HG03469 (cell line): ENCODE measurements at regions not wholly inside any gene's neighbourhood (a gene's known extent, or its start where the extent isn't known, plus 50 kb on each side); places are given as distances from the start of the nearest gene placed in this dataset.
A peak's percentile ranks its signal among the peaks of the same experiment; 100 is the strongest.
"Not testable (repeated sequence)": the region's sequence is repeated elsewhere in the genome, so short reads cannot be mapped to it uniquely, and the experiment has no call there.

Source experiments
- ATAC-seq: cut with Tn5 transposase; IDR thresholded peaks from one replicate; pipeline ENCODE4 v1.9.1; 2021; ENCODE audit warnings: mild to moderate bottlenecking, moderate library complexity, moderate number of reproducible peaks; ENCODE audit not compliant: unreplicated experiment

- ATAC-seq = no peak
These were observed 180.4 kb upstream of the ACTBL2 start for GRCh38 chr5:57662991-57663390.

DNA sequence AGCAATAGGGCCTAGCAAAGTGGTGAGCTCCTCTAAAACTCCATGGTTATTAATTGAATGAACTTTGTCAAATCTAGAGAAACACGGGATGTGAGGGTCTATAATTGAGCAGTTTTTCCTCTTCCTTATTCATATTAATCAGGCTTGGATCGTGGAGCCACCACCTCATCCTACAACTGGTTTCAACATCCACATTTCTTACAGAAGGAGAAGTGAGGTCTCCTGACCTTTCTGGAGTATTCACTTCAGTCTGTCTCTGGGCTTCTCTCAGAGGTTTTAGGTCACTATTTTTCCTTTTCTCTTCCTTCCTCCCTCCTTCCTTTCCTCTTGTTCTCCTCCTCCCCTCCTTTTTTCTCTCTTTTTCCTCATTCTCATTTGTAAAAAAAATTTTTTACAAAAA lies 177.3 kb upstream of the ACTBL2 start:
- no peak for ATAC-seq

GRCh38 chr5:57658018-57658417 lies 175.4 kb upstream of the ACTBL2 start:
- no peak for ATAC-seq

DNA sequence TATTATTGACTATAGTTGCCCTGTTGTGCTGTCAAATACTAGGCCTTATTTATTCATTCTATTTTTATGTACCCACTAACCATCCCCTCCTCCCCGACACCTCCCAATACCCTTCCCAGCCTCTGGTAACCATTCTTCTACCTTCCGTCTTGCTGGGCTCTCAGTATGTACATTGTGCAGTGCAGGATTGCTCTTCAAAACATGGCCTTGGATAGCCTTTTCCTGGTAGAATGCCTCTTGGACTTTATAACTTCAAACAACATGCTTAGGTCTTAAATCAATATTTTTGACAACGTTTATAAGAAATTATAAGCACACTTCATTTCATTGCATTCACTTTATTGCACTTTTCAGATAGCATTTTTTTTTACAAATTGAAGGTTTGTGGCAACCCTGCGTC lies 172.6 kb upstream of the ACTBL2 start:
- ATAC-seq = no peak

GRCh38 chr5:57653636-57654290 lies 171.2 kb upstream of the ACTBL2 start:
- no peak for ATAC-seq

DNA sequence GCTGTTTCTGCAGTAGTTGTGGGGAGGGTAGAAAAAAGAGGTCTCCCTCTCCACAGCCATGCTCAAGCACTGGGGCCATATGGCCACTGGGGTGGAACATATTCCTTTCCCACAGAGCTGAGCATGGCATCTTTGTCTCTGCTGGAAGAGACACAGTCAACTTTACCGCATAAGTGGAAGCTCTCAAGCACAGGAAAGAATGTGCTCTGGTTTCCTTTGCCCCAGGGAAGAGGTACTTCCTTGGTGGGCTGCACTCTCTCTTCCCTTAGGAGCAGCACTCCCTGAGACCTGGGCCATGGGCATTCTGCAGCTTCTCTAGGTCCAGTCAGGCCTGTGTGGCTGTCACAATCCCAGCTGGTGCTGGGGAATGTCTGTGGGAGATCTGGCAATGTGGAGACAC lies 168.5 kb upstream of the ACTBL2 start:
- no peak for ATAC-seq

DNA sequence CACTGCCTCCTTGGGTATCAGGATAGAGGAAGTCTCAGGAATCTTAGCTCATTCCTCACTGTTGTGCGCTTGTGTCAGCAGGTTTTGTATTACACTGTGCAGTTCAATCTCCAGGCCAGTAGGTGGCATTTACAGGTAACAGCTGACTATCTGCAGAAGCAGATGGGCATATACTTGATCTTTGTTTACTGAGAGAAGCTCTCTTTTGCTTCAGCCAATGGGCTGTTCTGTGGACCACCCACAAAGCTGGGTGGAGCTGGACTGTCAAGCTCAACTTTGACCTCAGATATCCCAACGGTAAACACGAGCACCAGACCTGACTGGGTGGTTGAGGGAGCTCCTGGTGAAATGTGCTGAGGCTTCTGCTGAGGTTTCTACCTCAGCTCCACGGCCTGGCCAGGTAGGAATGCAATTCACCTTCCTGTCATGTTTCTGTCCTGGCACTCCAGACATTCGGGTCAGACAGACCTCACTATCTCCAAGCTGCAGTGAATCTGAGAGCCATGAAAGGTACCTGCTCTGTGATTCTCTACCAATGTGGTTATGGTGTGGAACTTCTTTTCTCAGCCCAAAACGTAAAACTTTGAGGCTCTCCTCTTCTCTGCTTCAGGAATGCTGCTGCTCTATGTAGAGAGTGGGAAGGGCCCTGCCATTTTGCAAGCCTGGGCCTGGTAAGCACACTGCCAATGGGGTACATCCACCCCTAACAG lies 167.9 kb upstream of the ACTBL2 start:
- ATAC-seq = peak; percentile 96

DNA sequence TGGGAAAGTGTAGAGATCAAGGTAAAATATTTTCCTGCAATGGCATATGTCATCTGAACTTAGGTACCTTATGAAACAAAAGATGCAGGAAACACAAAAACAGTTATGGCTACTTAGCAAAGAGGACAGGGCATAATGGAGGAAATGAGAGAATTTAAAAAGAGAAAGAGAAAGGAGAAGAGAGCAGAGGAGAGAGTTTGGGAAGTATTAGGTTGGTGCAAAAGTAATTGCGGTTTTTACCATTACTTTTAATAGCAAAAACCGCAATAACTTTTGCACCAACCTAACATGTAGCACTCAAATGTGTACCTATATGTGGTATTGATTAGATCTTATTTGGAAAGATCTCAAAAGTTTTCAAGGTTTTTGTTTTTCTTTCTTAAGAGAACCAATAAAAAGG lies 160.1 kb upstream of the ACTBL2 start:
- no peak for ATAC-seq

- ATAC-seq = no peak
These were observed 159.5 kb upstream of the ACTBL2 start for GRCh38 chr5:57642066-57642465.

DNA sequence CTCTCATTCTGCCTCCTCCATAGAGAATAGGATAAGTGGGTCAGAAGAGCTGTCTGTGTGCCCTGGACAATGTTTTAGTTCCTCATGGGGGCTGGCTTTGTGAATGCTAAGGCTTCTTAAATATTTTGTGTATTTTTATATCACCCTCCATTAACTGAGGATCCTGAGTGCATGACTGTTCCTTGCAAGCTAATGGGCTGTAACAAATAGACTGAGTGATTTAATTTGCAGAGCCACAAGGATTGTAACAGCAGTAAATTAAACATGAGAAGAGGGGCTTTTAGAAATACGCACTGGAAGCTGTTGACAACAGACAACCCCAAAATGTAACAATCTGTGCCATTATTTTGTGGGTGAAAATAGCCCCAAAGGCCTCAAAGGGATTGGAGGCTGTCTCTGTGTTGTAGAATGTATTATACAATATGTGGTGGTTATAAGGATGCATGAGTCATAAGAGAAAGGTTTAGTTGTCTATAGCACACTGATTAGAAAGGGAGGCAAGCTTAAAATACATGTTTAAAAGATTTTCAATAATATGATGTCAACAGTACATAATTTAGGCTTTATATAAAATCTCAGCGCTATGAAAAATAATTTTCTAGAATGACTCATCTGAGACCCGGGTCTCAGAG lies 152.7 kb upstream of the ACTBL2 start:
- no peak for ATAC-seq

DNA sequence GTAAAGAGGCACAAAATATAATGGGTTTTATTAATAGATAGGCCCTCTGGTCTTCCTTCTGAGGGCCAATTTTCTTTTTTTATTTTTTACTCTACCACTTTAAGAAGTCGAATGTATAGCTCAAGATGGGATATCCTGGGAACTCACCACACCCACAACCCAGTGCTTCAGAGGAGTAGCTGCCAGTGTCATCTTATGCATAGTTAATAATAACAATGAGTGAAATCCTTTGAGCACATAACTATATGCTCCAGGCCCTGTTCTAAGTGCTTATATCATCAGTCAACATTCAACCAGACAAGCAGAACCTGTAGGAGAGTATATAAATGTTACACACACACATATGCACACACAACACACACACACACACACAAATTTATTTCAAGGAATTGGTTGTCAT lies 150.3 kb upstream of the ACTBL2 start:
- ATAC-seq = no peak

DNA sequence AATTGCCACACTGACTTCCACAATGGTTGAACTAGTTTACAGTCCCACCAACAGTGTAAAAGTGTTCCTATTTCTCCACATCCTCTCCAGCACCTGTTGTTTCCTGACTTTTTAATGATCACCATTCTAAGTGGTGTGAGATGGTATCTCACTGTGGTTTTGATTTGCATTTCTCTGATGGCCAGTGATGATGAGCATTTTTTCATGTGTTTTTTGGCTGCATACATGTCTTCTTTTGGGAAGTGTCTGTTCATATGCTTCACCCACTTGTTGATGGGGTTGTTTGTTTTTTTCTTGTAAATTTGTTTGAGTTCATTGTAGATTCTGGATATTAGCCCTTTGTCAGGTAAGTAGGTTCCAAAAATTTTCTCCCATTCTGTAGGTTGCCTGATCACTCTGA lies 148.5 kb upstream of the ACTBL2 start:
- not testable (repeated sequence) for ATAC-seq

DNA sequence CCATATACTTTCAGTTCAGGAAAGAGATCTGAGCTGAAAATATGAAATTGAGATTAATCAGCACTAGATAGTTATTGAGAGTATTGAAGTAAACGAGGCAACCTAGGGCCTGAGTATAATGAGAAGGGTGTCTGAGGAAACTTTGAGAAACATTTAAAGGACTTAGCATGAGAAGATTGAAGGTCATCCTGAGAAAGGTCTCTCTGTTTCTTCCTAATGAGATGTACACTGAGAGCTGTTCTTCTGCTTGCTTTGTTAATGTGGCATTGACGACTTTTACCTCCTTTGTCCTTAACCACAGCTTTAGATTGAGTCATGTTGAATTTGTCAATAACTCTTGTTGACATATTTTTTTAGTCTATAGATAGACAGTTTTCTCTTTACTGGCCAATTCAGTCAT lies 145.1 kb upstream of the ACTBL2 start:
- ATAC-seq = no peak

DNA sequence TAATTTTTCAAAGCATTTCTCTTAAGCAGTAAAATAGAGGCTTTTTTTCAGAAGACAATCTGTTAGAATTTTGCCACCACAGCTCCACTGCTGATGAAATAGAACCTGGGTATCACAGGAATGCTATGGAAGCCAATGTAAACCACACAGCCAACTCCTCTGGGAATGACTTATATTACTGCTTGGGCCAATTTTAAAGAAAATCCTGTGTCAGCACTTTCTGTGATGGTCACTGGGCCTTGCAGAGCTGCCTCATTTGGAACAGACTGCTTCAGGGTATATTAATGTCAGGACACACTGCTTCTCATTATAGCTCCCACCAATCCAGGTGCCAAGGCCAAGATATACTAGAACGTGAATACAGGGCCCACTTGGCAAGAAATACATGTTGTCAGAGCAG lies 144.1 kb upstream of the ACTBL2 start:
- ATAC-seq = no peak

GRCh38 chr5:57621624-57622023 lies 139.0 kb upstream of the ACTBL2 start:
- ATAC-seq = no peak

DNA sequence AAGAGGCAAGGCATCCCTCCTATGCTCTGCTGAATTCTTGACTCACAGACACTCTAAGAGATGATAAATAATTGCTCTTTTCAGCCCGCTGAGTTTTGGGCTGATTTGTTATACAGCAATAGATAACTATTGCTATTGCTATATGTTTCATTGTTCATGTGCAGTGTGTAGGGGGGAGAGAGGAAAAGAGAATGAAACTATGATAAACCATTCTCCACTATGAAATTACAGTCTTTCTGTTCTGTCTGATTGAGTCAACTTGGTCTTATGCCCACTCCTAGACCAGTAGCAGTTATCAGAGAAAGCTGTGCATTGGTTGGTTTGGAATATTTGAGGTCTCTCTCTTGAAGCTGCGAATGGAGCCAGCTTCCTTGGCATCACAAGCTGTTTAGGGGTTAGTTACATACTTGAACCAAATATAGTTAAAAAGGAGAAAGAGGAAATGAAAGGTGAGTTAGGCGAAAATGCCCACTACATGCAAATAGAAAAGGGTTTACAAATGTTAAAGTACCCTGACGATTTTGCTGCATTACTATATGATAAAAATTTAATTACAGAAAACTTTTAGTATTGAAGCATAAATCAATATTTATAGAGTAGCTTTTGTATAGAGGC lies 136.3 kb upstream of the ACTBL2 start:
- no peak for ATAC-seq

- no peak for ATAC-seq
These were observed 131.1 kb upstream of the ACTBL2 start for GRCh38 chr5:57613741-57614140.

DNA sequence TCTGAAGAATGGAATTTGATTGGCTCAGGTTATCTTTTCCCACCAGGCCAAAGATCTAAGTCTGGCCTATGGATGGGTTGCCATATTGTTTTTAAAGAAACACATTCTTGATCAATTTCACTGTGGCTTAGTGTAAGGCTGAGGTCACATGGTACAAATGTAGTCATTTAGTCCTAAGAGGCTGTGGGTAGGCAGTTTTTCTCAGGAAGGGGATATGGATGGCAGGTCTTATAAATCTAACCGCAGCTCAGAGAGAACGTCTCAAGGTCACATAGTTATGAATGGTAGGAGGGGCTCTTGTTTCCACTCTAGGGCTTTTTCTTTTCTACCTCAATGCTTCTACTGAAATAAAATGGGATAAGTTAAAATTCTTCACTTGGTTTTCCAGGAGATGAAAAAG lies 128.6 kb upstream of the ACTBL2 start:
- ATAC-seq = no peak

- no peak for ATAC-seq
These were observed 125.9 kb upstream of the ACTBL2 start for GRCh38 chr5:57608542-57608941.

GRCh38 chr5:57601996-57602395 lies 119.4 kb upstream of the ACTBL2 start:
- ATAC-seq = no peak

DNA sequence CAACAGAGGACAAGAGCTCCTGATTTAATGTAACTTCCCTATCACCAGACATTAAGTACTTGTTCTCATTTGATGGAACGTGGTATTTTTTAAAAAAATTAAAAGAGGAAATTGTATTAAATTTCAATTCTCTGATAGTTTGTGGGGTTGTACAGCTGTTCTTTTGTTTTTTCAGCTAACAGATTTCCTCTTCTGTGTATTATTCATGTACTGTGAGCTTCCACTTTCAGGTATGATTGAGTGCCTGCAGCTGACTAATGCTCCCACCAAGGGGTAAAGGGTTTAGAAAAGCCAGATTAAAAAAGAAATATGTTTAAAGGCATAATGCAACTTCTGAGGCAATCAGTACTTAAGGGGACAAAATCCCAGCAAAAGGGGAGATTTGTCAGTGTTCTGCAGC lies 117.7 kb upstream of the ACTBL2 start:
- no peak for ATAC-seq

DNA sequence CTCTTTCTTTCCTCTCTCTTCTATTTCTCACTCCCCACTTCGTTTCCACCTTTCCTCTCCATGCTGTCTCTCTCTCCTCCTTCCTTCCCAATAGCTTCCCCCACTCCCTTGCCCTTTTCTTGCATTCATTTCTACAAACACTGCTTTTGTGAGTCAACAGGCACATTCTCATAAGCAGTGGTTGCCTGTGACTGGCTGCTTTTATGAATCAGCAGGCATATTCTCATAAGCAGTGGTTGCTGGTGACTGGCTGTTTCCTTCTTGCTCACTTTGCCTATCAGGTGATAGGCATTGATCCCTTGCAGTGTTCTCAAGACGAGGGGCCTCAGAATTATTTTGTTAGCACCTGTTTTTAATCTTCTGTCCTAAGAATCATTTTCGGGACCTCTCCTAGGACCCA lies 116.1 kb upstream of the ACTBL2 start:
- ATAC-seq = no peak
